NT2/D1 (cell line): ENCODE measurements at regions not wholly inside any gene's neighbourhood (a gene's known extent, or its start where the extent isn't known, plus 50 kb on each side); places are given as distances from the start of the nearest gene placed in this dataset.
"Not testable (repeated sequence)": the region's sequence is repeated elsewhere in the genome, so short reads cannot be mapped to it uniquely, and the experiment has no call there.

ENCODE experiments used
- DNase-seq: peaks from one replicate; pipeline ENCODE4 v3.0.0-alpha.2; 2011; ENCODE audit warnings: low read depth, low spot score
- H3K27me3 ChIP-seq: 2 replicates; pipeline ENCODE4 v1.6.0; 2011; ENCODE audit warnings: mild to moderate bottlenecking; ENCODE audit not compliant: insufficient read length, insufficient read depth
- H3K36me3 ChIP-seq: 2 replicates; pipeline ENCODE4 v1.6.1; 2011; ENCODE audit warnings: mild to moderate bottlenecking, low read length, mixed read lengths; ENCODE audit not compliant: insufficient read depth, insufficient read length
- H3K4me1 ChIP-seq: 2 replicates; pipeline ENCODE4 v1.5.1; 2011; ENCODE audit not compliant: insufficient read depth, insufficient read length
- H3K4me3 ChIP-seq: 2 replicates; pipeline ENCODE4 v1.5.1; 2011; ENCODE audit warnings: low read depth; ENCODE audit not compliant: insufficient read length
- H3K9ac ChIP-seq: 2 replicates; pipeline ENCODE4 v1.6.0; 2011; ENCODE audit warnings: low read depth; ENCODE audit not compliant: insufficient read length
- H3K9me3 ChIP-seq: 2 replicates; pipeline ENCODE4 v1.5.1; 2011; ENCODE audit warnings: mild to moderate bottlenecking, low read length; ENCODE audit not compliant: insufficient read depth
- SUZ12 ChIP-seq: IDR thresholded peaks from 2 replicates; pipeline ENCODE4 v1.6.1; 2011; ENCODE audit not compliant: insufficient read length, insufficient read depth; ENCODE audit errors: extremely low read depth
- YY1 ChIP-seq: IDR thresholded peaks from 2 replicates; pipeline ENCODE4 v1.6.1; 2011; ENCODE audit not compliant: insufficient read length, insufficient read depth
- ZNF274 ChIP-seq: IDR thresholded peaks from 2 replicates; pipeline ENCODE4 v1.6.1; 2011; ENCODE audit warnings: mild to moderate bottlenecking, low read depth, low read length

DNA sequence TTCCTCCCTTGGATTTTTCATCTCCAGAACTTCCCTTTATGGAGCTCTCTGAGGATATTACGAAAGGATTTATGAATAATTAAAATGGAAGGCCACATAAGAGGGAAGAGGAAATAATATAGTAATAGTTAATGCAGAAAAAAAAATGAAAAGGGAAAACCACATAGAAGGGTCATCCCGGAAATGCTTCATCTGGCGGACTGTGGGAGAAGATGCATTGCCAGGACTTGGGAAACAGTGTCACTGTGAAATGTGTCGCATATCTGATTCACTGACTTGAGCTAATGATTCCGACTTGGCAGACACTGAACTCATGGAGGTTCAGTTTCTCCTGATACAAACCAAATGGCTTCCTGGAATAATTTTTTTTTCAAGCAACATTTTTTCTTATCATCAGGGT lies 129.9 kb upstream of the RMP24 start:
- TF ChIP-seq SUZ12: no peak
- TF ChIP-seq ZNF274: no peak
- TF ChIP-seq YY1: no peak
- no peaks in the 10 kb centered on the region for H3K4me1 ChIP-seq
- no peaks in the 10 kb centered on the region for H3K36me3 ChIP-seq
- peaks cover 34% of the 10 kb centered on the region for H3K9me3 ChIP-seq
- H3K27me3 ChIP-seq: no peaks in the 10 kb centered on the region
- no peak overlapping the region for H3K9ac ChIP-seq
- no peak for DNase-seq
- H3K4me3 ChIP-seq: no peak overlapping the region

- H3K36me3 ChIP-seq, H3K27me3 ChIP-seq, H3K4me3 ChIP-seq, H3K4me1 ChIP-seq, H3K9ac ChIP-seq, DNase-seq: not testable (repeated sequence)
- peaks cover 20% of the 10 kb centered on the region; the same call in 1 of the 2 replicates for H3K9me3 ChIP-seq
Measured at GRCh38 chr18:35848321-35848720, 124.2 kb upstream of the RMP24 start.

DNA sequence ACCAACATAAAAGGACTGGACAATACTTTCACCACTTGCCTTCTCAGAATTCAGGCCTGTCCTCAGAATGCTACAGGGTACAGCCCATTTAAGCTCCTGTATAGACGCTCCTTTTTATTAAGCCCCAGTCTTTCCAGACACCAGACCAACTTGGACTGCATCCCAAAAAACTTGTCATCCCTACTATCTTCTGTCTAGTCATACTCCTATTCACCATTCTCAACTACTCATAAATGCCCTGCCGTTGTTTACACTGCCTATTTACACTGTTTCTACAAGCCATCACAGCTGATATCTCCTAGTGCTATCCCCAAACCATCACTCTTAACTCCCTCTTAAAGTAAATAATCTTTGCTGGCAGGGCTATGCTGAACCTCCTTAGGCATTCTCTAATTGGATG lies 123.2 kb upstream of the RMP24 start:
- not testable (repeated sequence) for DNase-seq, H3K4me1 ChIP-seq, H3K36me3 ChIP-seq, H3K4me3 ChIP-seq, H3K27me3 ChIP-seq, H3K9ac ChIP-seq
- peaks cover 20% of the 10 kb centered on the region; the same call in 1 of the 2 replicates for H3K9me3 ChIP-seq

- peak overlapping the region; percentile 50 for H3K9ac ChIP-seq
- peaks cover 28% of the 10 kb centered on the region; the same call in 1 of the 2 replicates for H3K9me3 ChIP-seq
- TF ChIP-seq YY1 (no peak), SUZ12 (no peak), ZNF274 (no peak)
- no peak overlapping the region for H3K4me3 ChIP-seq
- no peaks in the 10 kb centered on the region for H3K27me3 ChIP-seq
- no peaks in the 10 kb centered on the region for H3K36me3 ChIP-seq
- peak; percentile 85 for DNase-seq
- H3K4me1 ChIP-seq: peaks cover 7% of the 10 kb centered on the region
Measured at GRCh38 chr18:35851286-35851970, 121.1 kb upstream of the RMP24 start.

- Histone ChIP-seq H3K4me3 (no peak overlapping the region), H3K36me3 (no peaks in the 10 kb centered on the region), H3K4me1 (peaks cover 7% of the 10 kb centered on the region), H3K9me3 (peaks cover 38% of the 10 kb centered on the region; the same call in 1 of the 2 replicates), H3K9ac (no peak overlapping the region), H3K27me3 (no peaks in the 10 kb centered on the region)
- TF ChIP-seq SUZ12 (no peak), ZNF274 (no peak), YY1 (no peak)
- DNase-seq: no peak
Measured at GRCh38 chr18:35852786-35853185, 119.7 kb upstream of the RMP24 start.

- Histone ChIP-seq H3K36me3 (no peaks in the 10 kb centered on the region), H3K9ac (no peak overlapping the region), H3K4me3 (no peak overlapping the region), H3K9me3 (peaks cover 38% of the 10 kb centered on the region; the same call in 1 of the 2 replicates), H3K27me3 (no peaks in the 10 kb centered on the region), H3K4me1 (peaks cover 7% of the 10 kb centered on the region)
- TF ChIP-seq SUZ12 (no peak), YY1 (no peak), ZNF274 (no peak)
- DNase-seq: no peak
Measured at GRCh38 chr18:35854095-35854494, 118.4 kb upstream of the RMP24 start.

GRCh38 chr18:35856178-35856577 lies 116.3 kb upstream of the RMP24 start:
- Histone ChIP-seq H3K4me3 (no peak overlapping the region), H3K27me3 (no peaks in the 10 kb centered on the region), H3K9ac (no peak overlapping the region), H3K4me1 (peaks cover 7% of the 10 kb centered on the region), H3K9me3 (peaks cover 34% of the 10 kb centered on the region; the same call in 1 of the 2 replicates), H3K36me3 (no peaks in the 10 kb centered on the region)
- TF ChIP-seq ZNF274 (no peak), YY1 (no peak), SUZ12 (no peak)
- no peak for DNase-seq

GRCh38 chr18:35856721-35857120 lies 115.8 kb upstream of the RMP24 start:
- not testable (repeated sequence) for DNase-seq, H3K4me3 ChIP-seq, H3K36me3 ChIP-seq, H3K9ac ChIP-seq, H3K27me3 ChIP-seq, H3K4me1 ChIP-seq
- H3K9me3 ChIP-seq: peaks cover 28% of the 10 kb centered on the region; the same call in 1 of the 2 replicates

- H3K4me3 ChIP-seq, H3K36me3 ChIP-seq, H3K27me3 ChIP-seq, H3K4me1 ChIP-seq, DNase-seq, H3K9ac ChIP-seq: not testable (repeated sequence)
- peaks cover 20% of the 10 kb centered on the region; the same call in 1 of the 2 replicates for H3K9me3 ChIP-seq
Measured at GRCh38 chr18:35857581-35857980, 114.9 kb upstream of the RMP24 start.
